CMK (cell line): ENCODE measurements at regions not wholly inside any gene's neighbourhood (a gene's known extent, or its start where the extent isn't known, plus 50 kb on each side); places are given as distances from the start of the nearest gene placed in this dataset.
"Not testable (repeated sequence)": the region's sequence is repeated elsewhere in the genome, so short reads cannot be mapped to it uniquely, and the experiment has no call there.

ENCODE experiments used
- DNase-seq: peaks from one replicate; pipeline ENCODE4 v3.0.0-alpha.2; 2010; ENCODE audit warnings: low read depth

- DNase-seq, result not testable (repeated sequence)
Observed at GRCh38 chr5:17034992-17035391, 98.9 kb upstream of the MYO10 start.

GRCh38 chr5:17037751-17038150 is 101.7 kb upstream of the MYO10 start:
- no peak for DNase-seq

- DNase-seq, result no peak
Observed at GRCh38 chr5:17039170-17039569, 103.1 kb upstream of the MYO10 start.

- no peak for DNase-seq
Observed at GRCh38 chr5:17042041-17042440, 106.0 kb upstream of the MYO10 start.

- DNase-seq, result no peak
Observed at GRCh38 chr5:17046320-17046719, 110.2 kb upstream of the MYO10 start.

- DNase-seq, result no peak
Observed at GRCh38 chr5:17050236-17050635, 114.1 kb upstream of the MYO10 start.

GRCh38 chr5:17054911-17055310 is 118.8 kb upstream of the MYO10 start:
- DNase-seq, result no peak

GRCh38 chr5:17056141-17056631 is 120.1 kb upstream of the MYO10 start:
- DNase-seq, result no peak

GRCh38 chr5:17058438-17058837 is 122.3 kb upstream of the MYO10 start:
- no peak for DNase-seq

- DNase-seq, result no peak
Observed at GRCh38 chr5:17061973-17062470, 125.9 kb upstream of the MYO10 start.

- not testable (repeated sequence) for DNase-seq
Observed at GRCh38 chr5:17062741-17063140, 126.7 kb upstream of the MYO10 start.

GRCh38 chr5:17064241-17064640 is 128.2 kb upstream of the MYO10 start:
- no peak for DNase-seq

GRCh38 chr5:17065458-17065857 is 129.4 kb upstream of the MYO10 start:
- no peak for DNase-seq

GRCh38 chr5:17066026-17066425 is 129.9 kb upstream of the MYO10 start:
- DNase-seq, result not testable (repeated sequence)

GRCh38 chr5:17067657-17068392 is 131.7 kb upstream of the MYO10 start:
- DNase-seq, result no peak

GRCh38 chr5:17069995-17070511 is 134.0 kb upstream of the MYO10 start:
- DNase-seq, result no peak

- no peak for DNase-seq
Observed at GRCh38 chr5:17070647-17071046, 134.6 kb upstream of the MYO10 start.

GRCh38 chr5:17075236-17075635 is 139.1 kb upstream of the MYO10 start:
- no peak for DNase-seq

- no peak for DNase-seq
Observed at GRCh38 chr5:17076272-17076671, 140.2 kb upstream of the MYO10 start.

GRCh38 chr5:17077440-17078233 is 139.8 kb upstream of the BASP1 start:
- no peak for DNase-seq

GRCh38 chr5:17079562-17079961 is 137.9 kb upstream of the BASP1 start:
- DNase-seq, result no peak

- DNase-seq, result no peak
Observed at GRCh38 chr5:17080361-17080760, 137.1 kb upstream of the BASP1 start.

- no peak for DNase-seq
Observed at GRCh38 chr5:17081142-17081541, 136.3 kb upstream of the BASP1 start.
